WI38 (cell line): ENCODE measurements at regions not wholly inside any gene's neighbourhood (a gene's known extent, or its start where the extent isn't known, plus 50 kb on each side); places are given as distances from the start of the nearest gene placed in this dataset.

Source experiments
- H3K4me3 ChIP-seq: 2 replicates; pipeline ENCODE4 v1.5.1; 2011; ENCODE audit warnings: low read depth, mild to moderate bottlenecking, control low read depth, low read length
- TF ChIP-seq, protein P1 (sequence below): IDR thresholded peaks from 2 replicates; pipeline ENCODE4 v1.5.1; 2012; ENCODE audit warnings: low read depth, mild to moderate bottlenecking, control low read depth, low read length

DNA sequence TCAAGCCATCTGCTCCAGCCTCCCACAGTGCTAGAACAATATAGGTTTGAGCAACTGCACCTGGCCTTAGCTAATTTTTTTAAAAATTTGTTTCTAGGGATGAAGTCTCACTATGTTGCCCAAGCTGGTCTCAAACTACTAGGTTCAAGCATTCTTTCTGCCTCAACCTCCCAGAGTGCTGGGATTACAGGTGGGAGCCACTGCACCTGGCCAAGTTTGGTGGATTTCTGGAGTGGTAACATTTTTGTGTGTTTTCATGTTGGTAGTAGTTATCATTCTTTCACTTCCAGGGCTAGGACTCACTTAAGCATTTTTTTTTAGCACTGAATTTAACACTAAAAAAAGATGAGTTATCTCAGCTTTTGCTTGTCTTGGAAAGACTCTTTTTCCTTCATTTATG, 328.0 kb upstream of the RGS6 start:
- H3K4me3 ChIP-seq: no peak overlapping the region
- TF ChIP-seq, protein P1, sequence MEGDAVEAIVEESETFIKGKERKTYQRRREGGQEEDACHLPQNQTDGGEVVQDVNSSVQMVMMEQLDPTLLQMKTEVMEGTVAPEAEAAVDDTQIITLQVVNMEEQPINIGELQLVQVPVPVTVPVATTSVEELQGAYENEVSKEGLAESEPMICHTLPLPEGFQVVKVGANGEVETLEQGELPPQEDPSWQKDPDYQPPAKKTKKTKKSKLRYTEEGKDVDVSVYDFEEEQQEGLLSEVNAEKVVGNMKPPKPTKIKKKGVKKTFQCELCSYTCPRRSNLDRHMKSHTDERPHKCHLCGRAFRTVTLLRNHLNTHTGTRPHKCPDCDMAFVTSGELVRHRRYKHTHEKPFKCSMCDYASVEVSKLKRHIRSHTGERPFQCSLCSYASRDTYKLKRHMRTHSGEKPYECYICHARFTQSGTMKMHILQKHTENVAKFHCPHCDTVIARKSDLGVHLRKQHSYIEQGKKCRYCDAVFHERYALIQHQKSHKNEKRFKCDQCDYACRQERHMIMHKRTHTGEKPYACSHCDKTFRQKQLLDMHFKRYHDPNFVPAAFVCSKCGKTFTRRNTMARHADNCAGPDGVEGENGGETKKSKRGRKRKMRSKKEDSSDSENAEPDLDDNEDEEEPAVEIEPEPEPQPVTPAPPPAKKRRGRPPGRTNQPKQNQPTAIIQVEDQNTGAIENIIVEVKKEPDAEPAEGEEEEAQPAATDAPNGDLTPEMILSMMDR: no peak

DNA sequence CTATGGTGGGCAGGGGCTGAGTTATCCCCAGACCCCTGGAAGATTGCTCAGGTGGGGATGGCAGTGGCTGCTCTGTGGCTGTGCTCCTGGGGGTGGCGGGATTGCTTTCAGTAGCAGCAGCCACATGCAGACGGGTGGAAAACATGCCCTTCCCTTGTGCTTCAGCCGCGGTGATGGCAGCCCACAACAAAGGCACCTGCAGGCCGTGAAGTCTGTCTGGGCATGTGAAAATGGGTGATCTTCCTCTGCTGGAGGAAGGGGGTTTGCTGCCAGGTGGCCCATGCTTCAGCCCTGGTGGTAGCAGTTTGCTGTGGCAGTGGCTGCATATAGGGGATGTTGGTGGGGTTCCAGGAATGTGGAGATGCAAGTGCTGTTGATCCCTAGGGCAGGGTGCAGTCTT, 326.2 kb upstream of the RGS6 start:
- no peak overlapping the region for H3K4me3 ChIP-seq
- TF ChIP-seq, protein P1: no peak

DNA sequence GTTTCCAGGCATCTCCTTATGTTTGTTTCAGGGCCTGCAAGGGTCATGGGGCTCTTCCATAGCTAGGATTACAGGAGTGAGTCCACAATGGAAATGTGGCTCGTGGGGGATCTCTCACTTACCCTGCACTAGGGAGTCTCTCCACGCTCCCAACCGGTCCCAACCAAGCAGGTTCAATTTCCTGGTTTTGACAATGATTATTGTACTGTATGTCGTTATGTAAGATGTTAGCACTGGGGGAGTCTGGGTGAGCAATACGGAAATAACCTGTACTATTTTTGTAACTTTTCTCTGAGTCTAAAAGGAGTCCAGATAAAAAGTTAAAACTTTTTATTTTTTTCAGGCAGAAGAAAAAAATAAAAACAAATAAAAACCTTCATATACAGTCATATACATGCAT, 325.7 kb upstream of the RGS6 start:
- TF ChIP-seq, protein P1: no peak
- no peak overlapping the region for H3K4me3 ChIP-seq

DNA sequence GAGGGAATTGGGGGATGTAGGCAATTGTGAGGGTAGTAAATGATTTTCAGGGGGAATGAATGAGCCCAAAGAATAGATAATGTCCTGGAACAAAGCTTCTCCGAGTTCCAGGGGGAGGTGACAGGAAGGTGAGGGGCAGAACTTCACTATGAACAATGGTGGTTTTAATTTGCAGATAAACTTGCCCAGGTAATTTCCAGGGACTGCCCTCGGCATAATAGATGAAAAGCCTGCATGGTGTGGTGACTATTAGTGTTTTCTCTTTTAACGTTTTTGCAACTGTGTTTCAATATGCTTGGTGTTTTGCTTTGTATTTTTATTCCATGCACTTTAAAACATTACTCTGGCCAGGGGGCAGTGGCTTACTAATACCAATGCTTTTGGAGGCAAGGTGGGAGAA, 325.2 kb upstream of the RGS6 start:
- TF ChIP-seq, protein P1: no peak

DNA sequence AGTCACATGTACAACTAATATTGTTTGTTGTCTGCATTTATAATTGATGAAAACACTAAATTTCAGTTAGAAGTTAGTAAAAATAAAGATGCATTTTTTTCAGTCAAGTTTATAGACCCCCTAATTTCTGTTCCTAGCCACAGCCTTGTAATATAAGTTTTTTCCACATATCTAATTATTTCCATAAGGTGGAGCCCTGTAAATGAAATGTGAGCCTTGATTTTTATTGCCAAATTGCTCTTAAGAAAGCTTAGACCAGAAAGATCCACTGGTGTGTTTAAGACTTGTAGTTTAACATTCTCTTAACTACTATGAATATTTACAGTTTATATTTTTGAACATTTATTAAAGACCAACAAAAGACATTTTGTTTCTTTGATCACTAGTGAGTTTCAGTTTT, 322.1 kb upstream of the RGS6 start:
- TF ChIP-seq, protein P1: no peak
- H3K4me3 ChIP-seq: no peak overlapping the region

More for the DNA sequence above, 325.2 kb upstream of the RGS6 start:
- no peak overlapping the region for H3K4me3 ChIP-seq

DNA sequence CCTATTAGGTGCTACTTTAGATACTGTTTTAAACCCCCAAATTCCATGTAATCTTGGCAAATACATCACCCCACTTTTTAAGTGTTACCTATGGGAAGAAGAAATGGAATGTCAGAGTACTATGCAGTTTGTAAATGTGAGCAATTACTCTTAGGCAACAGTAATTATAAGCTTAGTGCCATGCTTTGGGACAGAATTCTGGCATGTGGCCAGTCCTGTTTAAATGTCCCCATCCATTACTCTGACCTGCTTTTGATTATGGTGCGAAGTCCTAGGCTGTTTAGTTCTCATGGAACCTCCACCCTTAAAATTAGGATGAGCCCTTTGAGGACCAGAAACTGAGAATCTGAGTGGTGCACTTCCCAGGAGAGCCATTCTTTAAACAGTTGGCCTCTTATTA, 321.4 kb upstream of the RGS6 start:
- H3K4me3 ChIP-seq: no peak overlapping the region
- TF ChIP-seq, protein P1: no peak

DNA sequence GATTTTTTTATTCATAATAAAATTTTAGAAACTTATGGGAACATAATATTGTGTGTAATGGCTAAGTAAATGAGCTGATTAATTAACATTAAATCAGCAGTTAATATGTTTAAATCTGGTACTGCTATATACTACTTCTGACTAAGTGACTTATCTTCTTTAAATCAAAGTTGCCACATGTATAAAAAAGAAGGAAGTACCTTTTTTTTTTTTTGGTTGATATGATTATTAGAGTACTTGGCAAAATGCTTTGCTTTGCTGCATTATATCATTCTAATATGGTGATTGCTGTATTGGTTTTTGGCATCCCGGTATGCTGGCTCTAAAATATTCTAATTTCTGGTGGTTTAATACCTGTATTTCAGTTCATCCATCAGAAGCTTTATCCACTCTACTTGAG, 319.1 kb upstream of the RGS6 start:
- TF ChIP-seq, protein P1: no peak
- H3K4me3 ChIP-seq: no peak overlapping the region
